ENCODE measurements at regions not wholly inside any gene's neighbourhood (a gene's known extent, or its start where the extent isn't known, plus 50 kb on each side); places are given as distances from the start of the nearest gene placed in this dataset.

DNA sequence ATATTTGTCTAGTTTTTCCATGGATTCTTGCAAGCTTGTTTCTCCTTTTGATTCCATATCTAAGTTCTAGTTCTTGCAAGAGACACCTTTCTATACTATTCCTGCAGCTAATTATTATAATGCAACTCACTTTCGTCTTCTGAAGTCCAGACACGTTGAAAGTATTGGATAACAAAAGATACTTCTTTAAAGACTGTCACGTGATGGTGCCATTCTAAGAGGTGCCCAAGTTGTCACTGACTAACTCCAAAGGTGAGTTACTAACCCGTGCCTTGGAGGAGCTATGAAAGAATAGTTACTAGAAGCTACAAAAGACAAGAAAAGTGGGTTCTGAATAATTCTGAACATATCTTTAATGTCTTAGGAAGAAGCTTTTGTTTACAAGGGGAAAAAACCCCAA lies 322.6 kb downstream of the HDGFL1 start:
- no peak for DNase-seq (ENCODE audit: low spot score)
- H3K4me2 ChIP-seq = no peak overlapping the region
- no peaks in the 10 kb centered on the region for H4K20me1 ChIP-seq (ENCODE audit: insufficient read depth, poor library complexity, severe bottlenecking)
- WGBS (ENCODE audit: low lambda C conversion rate, missing lambda C conversion rate) = 91% methylated on average over 4 of the region's 4 CpGs
- TF ChIP-seq EZH2phosphoT487 (IDR thresholded peaks at IDR 0.05; ENCODE audit: low read depth, severe bottlenecking, unreplicated experiment) = no peak
- TF ChIP-seq, protein P1, sequence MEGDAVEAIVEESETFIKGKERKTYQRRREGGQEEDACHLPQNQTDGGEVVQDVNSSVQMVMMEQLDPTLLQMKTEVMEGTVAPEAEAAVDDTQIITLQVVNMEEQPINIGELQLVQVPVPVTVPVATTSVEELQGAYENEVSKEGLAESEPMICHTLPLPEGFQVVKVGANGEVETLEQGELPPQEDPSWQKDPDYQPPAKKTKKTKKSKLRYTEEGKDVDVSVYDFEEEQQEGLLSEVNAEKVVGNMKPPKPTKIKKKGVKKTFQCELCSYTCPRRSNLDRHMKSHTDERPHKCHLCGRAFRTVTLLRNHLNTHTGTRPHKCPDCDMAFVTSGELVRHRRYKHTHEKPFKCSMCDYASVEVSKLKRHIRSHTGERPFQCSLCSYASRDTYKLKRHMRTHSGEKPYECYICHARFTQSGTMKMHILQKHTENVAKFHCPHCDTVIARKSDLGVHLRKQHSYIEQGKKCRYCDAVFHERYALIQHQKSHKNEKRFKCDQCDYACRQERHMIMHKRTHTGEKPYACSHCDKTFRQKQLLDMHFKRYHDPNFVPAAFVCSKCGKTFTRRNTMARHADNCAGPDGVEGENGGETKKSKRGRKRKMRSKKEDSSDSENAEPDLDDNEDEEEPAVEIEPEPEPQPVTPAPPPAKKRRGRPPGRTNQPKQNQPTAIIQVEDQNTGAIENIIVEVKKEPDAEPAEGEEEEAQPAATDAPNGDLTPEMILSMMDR (IDR thresholded peaks at IDR 0.05; ENCODE audit: poor library complexity) = no peak
- TF ChIP-seq EZH2 (IDR thresholded peaks at IDR 0.05; ENCODE audit: borderline replicate concordance) = no peak
- H2AFZ ChIP-seq = peak overlapping the region; percentile 16
- H3K27ac ChIP-seq = peak overlapping the region; percentile 79
- no peaks in the 10 kb centered on the region for H3K36me3 ChIP-seq (replicated peaks; ENCODE audit: insufficient read depth, low read depth)
- no peaks in the 10 kb centered on the region for H3K4me1 ChIP-seq (ENCODE audit: insufficient read depth)
- H3K27me3 ChIP-seq = no peaks in the 10 kb centered on the region
- H3K79me2 ChIP-seq = no peaks in the 10 kb centered on the region
- H3K9me3 ChIP-seq (ENCODE audit: low read depth) = no peaks in the 10 kb centered on the region
- no peaks in the 10 kb centered on the region for H3K9me2 ChIP-seq (replicated peaks; ENCODE audit: insufficient read depth)
- no peak overlapping the region for H3K4me3 ChIP-seq

DNA sequence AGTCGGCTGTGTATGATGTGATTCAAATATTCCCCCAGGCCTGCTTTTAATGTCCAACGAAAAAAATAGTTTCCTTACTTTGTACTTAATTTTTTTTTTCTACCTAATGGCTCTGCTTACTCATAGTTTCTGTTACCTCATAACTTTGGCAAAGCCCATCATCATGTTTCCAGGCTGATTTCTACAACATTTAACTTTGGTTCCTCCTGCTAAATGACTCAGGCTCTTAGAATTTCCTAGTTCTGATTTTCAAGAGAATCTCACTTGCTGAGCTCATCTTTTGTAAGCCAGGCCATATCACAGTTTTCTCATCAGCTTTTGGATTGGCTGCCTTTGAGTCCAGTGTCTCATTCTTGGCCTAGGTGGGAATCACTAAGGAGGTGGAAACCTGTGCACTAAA lies 323.1 kb downstream of the HDGFL1 start:
- Histone ChIP-seq H3K4me2 (no peak overlapping the region), H3K9me2 (replicated peaks; ENCODE audit: insufficient read depth) (no peaks in the 10 kb centered on the region), H3K79me2 (no peaks in the 10 kb centered on the region), H3K9me3 (ENCODE audit: low read depth) (no peaks in the 10 kb centered on the region), H4K20me1 (ENCODE audit: insufficient read depth, poor library complexity, severe bottlenecking) (no peaks in the 10 kb centered on the region), H3K27ac (peak overlapping the region; percentile 79), H3K4me1 (ENCODE audit: insufficient read depth) (no peaks in the 10 kb centered on the region), H3K4me3 (no peak overlapping the region), H3K27me3 (no peaks in the 10 kb centered on the region), H3K36me3 (replicated peaks; ENCODE audit: insufficient read depth, low read depth) (no peaks in the 10 kb centered on the region), H2AFZ (peak overlapping the region; percentile 16)
- peak; percentile 67 for DNase-seq (ENCODE audit: low spot score)
- TF ChIP-seq EZH2 (IDR thresholded peaks at IDR 0.05; ENCODE audit: borderline replicate concordance) (no peak), EZH2phosphoT487 (IDR thresholded peaks at IDR 0.05; ENCODE audit: low read depth, severe bottlenecking, unreplicated experiment) (no peak)
- TF ChIP-seq, protein P1 (IDR thresholded peaks at IDR 0.05; ENCODE audit: poor library complexity) = no peak
- 57% methylated on average over 2 of the region's 2 CpGs for WGBS (ENCODE audit: low lambda C conversion rate, missing lambda C conversion rate)

DNA sequence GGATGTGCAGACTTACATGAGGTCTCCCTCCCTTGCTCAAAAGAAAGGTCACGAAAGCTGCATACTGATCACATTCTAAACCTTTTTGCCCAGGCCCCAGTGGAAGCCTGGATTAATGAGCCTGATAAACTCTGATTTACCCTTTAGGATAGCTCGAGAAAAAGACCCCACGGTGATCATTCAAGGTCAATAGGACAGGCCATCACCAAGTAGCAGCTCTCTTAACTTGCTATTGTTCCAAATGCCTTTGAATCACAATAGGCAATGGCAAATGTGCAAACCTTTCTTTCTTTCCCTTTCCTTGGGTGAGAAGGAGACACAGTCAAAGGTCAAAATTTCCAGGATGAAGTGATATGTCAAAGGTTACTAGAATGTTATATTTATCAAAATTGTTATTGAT lies 327.3 kb downstream of the HDGFL1 start:
- no peaks in the 10 kb centered on the region for H3K36me3 ChIP-seq (replicated peaks; ENCODE audit: insufficient read depth, low read depth)
- no peaks in the 10 kb centered on the region for H3K27me3 ChIP-seq
- H3K4me1 ChIP-seq (ENCODE audit: insufficient read depth) = no peaks in the 10 kb centered on the region
- no peak overlapping the region for H2AFZ ChIP-seq
- no peak overlapping the region for H3K4me3 ChIP-seq
- TF ChIP-seq, protein P1 (IDR thresholded peaks at IDR 0.05; ENCODE audit: poor library complexity) = no peak
- WGBS (ENCODE audit: low lambda C conversion rate, missing lambda C conversion rate) = 62% methylated on average over 3 of the region's 3 CpGs
- H4K20me1 ChIP-seq (ENCODE audit: insufficient read depth, poor library complexity, severe bottlenecking) = no peaks in the 10 kb centered on the region
- H3K27ac ChIP-seq = no peak overlapping the region
- H3K9me2 ChIP-seq (replicated peaks; ENCODE audit: insufficient read depth) = no peaks in the 10 kb centered on the region
- DNase-seq (ENCODE audit: low spot score) = no peak
- H3K79me2 ChIP-seq = no peaks in the 10 kb centered on the region
- no peak overlapping the region for H3K4me2 ChIP-seq
- H3K9me3 ChIP-seq (ENCODE audit: low read depth) = no peaks in the 10 kb centered on the region

DNA sequence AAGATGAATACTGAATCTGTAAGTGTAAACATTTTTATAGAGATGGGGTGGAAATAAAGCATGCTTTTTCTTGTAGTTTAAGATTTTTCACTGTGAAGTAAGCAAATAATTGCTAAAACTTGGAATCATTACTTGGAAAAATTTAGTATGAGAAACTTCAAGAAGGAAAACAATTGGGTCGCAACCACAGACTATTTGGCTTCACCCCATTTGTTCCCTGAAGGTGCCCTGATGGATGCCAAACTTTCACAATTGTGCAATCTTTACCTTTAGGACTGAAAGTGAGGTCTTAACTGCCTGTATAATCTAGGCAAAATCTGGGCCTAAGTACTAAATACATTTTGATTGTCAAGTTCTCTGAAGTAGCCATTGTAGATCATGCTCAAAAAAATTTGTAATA lies 330.1 kb downstream of the HDGFL1 start:
- WGBS (ENCODE audit: low lambda C conversion rate, missing lambda C conversion rate) = 97% methylated on average over 1 of the region's 1 CpG
- no peak for DNase-seq (ENCODE audit: low spot score)
- Histone ChIP-seq H3K4me3 (no peak overlapping the region), H3K36me3 (replicated peaks; ENCODE audit: insufficient read depth, low read depth) (no peaks in the 10 kb centered on the region), H3K4me1 (ENCODE audit: insufficient read depth) (no peaks in the 10 kb centered on the region), H3K9me3 (ENCODE audit: low read depth) (no peaks in the 10 kb centered on the region), H4K20me1 (ENCODE audit: insufficient read depth, poor library complexity, severe bottlenecking) (no peaks in the 10 kb centered on the region), H2AFZ (no peak overlapping the region), H3K27me3 (no peaks in the 10 kb centered on the region), H3K79me2 (no peaks in the 10 kb centered on the region), H3K27ac (no peak overlapping the region), H3K4me2 (no peak overlapping the region), H3K9me2 (replicated peaks; ENCODE audit: insufficient read depth) (no peaks in the 10 kb centered on the region)
- TF ChIP-seq EZH2 (IDR thresholded peaks at IDR 0.05; ENCODE audit: borderline replicate concordance) (no peak), EZH2phosphoT487 (IDR thresholded peaks at IDR 0.05; ENCODE audit: low read depth, severe bottlenecking, unreplicated experiment) (no peak)
- TF ChIP-seq, protein P1 (IDR thresholded peaks at IDR 0.05; ENCODE audit: poor library complexity) = no peak
